ENCODE measurements at regions not wholly inside any gene's neighbourhood (a gene's known extent, or its start where the extent isn't known, plus 50 kb on each side); places are given as distances from the start of the nearest gene placed in this dataset.

DNA sequence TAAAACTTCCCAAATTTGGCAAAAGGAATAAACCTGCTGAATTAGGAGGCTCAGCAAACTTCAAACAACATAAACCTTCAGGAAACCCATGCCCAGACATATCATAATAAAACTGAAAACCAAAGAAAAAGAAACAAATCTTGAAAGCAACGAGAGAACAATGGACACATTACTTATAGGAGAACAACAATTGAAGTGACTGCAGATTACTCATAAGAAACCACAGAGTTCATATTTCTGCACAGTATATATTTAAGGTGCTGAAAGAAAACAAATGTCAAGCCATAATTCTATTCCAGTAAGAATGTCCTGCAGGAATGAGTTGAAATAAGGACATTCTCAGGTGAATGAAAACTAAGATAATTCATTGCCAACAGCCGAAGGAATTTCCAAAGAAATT lies 80.8 kb upstream of the PROK2 start:
- ChIA-PET POLR2A (no interaction called here), CTCF (interaction anchor here (1.1 kb wide), 1 partner anchor 9 kb away, joined by 3 read pairs; no protein-coding TSS in a partner anchor)
- DNase-seq (no peak), ATAC-seq (ENCODE audit: low read depth) (no peak)
- H3K4me1 Mint-ChIP-seq: no peaks in the 10 kb centered on the region
- no peak for TF ChIP-seq CTCF (IDR thresholded peaks at IDR 0.05)
- H3K36me3 Mint-ChIP-seq (ENCODE audit: low read depth): no peaks in the 10 kb centered on the region
- intact Hi-C loops (cut with micrococcal nuclease): no loop called here
- peaks cover 14% of the 10 kb centered on the region for H3K9me3 Mint-ChIP-seq
- no peak overlapping the region for H3K4me3 Mint-ChIP-seq
- H3K27me3 Mint-ChIP-seq: peaks cover 48% of the 10 kb centered on the region
- H3K27ac Mint-ChIP-seq: no peak overlapping the region

- no peak for ATAC-seq (ENCODE audit: low read depth)
- POLR2A ChIA-PET: no interaction called here
- TF ChIP-seq CTCF (IDR thresholded peaks at IDR 0.05): no peak
- Mint-ChIP-seq H3K4me3 (no peak overlapping the region), H3K27ac (no peak overlapping the region), H3K36me3 (ENCODE audit: low read depth) (no peaks in the 10 kb centered on the region), H3K27me3 (peaks cover 57% of the 10 kb centered on the region), H3K9me3 (peaks cover 18% of the 10 kb centered on the region), H3K4me1 (no peaks in the 10 kb centered on the region)
- DNase-seq: no peak
- intact Hi-C loops (cut with micrococcal nuclease): no loop called here
- CTCF ChIA-PET: interaction anchor here (1.6 kb wide), 1 partner anchor 12 kb away, joined by 6 read pairs; no protein-coding TSS in a partner anchor
These were observed 78.7 kb upstream of the PROK2 start for GRCh38 chr3:71863563-71864190.

DNA sequence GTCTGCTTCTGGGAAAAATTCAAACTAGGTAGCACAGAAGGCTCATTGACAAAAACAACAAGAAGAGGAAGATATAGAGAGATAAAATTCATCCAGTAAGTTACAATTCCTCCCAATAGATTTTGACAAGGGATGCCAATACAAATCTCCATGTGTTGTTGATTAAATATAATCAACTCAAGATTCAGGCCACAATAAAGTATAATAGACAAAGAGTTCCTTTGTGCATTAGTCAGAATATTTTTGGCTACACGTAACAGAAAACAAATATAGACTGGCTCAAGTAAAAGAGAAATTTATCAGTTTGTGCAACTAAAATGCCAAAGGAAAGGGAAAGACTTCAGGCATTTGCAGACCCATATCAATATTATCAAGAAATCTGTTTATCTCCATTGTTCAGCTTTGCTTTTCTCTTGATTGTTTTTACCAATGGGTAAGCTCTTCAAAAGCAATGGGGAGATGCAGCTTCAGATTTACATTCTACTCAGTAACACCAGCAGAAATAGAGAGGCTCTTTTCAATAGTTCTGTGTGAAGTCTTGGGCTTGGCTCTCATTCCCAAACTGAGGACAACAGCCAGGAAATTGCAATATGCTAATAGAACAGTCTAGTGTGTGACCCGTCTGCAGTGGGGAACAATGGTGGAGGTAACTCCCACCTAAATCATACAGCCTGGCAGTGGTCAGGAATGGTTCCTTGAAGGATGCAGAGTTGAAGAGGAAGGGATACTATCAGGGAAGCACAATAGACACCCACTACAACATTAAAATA lies 77.6 kb upstream of the PROK2 start:
- DNase-seq (no peak), ATAC-seq (ENCODE audit: low read depth) (no peak)
- TF ChIP-seq CTCF (IDR thresholded peaks at IDR 0.05): no peak
- H3K4me3 Mint-ChIP-seq: no peak overlapping the region
- H3K36me3 Mint-ChIP-seq (ENCODE audit: low read depth): no peaks in the 10 kb centered on the region
- no peak overlapping the region for H3K27ac Mint-ChIP-seq
- CTCF ChIA-PET: no interaction called here
- H3K27me3 Mint-ChIP-seq: peaks cover 61% of the 10 kb centered on the region
- POLR2A ChIA-PET: no interaction called here
- H3K4me1 Mint-ChIP-seq: no peaks in the 10 kb centered on the region
- intact Hi-C loops (cut with micrococcal nuclease): no loop called here
- peaks cover 12% of the 10 kb centered on the region for H3K9me3 Mint-ChIP-seq

DNA sequence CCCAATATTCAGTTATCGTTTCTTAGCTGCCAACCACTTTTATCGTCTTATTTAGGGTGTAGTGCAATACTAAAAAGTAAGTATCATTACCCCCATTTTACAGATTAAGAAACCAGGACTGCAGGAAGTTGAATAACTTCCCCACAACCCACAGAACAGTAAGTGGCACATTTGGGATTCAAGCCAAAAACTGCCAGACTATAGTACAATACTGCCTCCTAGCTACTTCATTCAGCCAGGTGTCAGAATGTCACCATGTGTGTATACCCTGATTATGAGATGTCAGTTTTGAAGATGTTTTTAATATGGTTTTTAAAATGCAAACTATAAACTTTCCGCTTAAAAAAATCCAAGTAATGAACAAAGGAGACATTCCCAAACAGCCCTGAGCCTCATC lies 74.2 kb upstream of the PROK2 start:
- no peak for TF ChIP-seq CTCF (IDR thresholded peaks at IDR 0.05)
- Mint-ChIP-seq H3K27ac (no peak overlapping the region), H3K9me3 (peaks cover 11% of the 10 kb centered on the region), H3K27me3 (peaks cover 59% of the 10 kb centered on the region), H3K4me1 (no peaks in the 10 kb centered on the region), H3K36me3 (ENCODE audit: low read depth) (no peaks in the 10 kb centered on the region), H3K4me3 (no peak overlapping the region)
- ATAC-seq (ENCODE audit: low read depth) (no peak), DNase-seq (no peak)
- intact Hi-C loops (cut with micrococcal nuclease): no loop called here
- POLR2A ChIA-PET: no interaction called here
- CTCF ChIA-PET: no interaction called here

DNA sequence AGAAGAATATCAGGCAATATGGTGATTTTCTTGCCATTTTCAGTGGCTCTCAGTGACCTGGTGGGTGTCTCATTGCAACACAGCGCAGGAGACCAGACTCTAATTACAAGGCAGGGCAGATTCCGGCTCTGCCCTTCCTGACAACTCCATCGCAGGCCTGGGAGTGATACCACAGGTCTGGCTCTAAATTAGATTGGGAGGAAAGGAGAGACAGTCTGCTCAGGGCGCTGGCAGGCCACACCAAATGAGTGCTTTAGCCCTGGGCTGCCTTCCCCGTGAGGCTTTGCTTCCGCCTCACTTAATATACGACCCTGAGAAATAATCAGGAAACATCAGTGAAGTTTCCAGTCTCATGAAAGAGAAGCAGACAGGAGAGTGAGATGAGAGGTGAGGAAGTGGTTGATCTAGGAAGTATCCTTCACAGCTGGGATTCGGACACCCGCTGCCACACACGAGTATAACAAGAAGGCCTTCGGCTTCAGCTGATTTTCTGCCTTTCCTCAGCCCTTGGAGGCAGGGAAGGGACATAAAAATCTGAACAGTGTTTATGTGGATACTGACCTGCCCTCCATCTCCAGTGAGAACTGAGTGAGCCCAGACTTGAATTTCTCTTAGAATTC lies 73.7 kb upstream of the PROK2 start:
- ATAC-seq (ENCODE audit: low read depth) (no peak), DNase-seq (no peak)
- intact Hi-C loops (cut with micrococcal nuclease): no loop called here
- TF ChIP-seq CTCF (IDR thresholded peaks at IDR 0.05): no peak
- no peaks in the 10 kb centered on the region for H3K4me1 Mint-ChIP-seq
- H3K4me3 Mint-ChIP-seq: no peak overlapping the region
- H3K9me3 Mint-ChIP-seq: peaks cover 11% of the 10 kb centered on the region
- ChIA-PET POLR2A (no interaction called here), CTCF (no interaction called here)
- peaks cover 56% of the 10 kb centered on the region for H3K27me3 Mint-ChIP-seq
- no peak overlapping the region for H3K27ac Mint-ChIP-seq
- H3K36me3 Mint-ChIP-seq (ENCODE audit: low read depth): no peaks in the 10 kb centered on the region
